Tibial nerve (tissue), 4 donors: ENCODE measurements at regions not wholly inside any gene's neighbourhood (a gene's known extent, or its start where the extent isn't known, plus 50 kb on each side); places are given as distances from the start of the nearest gene placed in this dataset.
"Not testable (repeated sequence)": the region's sequence is repeated elsewhere in the genome, so short reads cannot be mapped to it uniquely, and the experiment has no call there.

Source experiments
- DNase-seq, 2 donors: peaks; one replicate each; pipeline ENCODE4 v3.0.0-alpha.2; 2019; ENCODE audit warnings: low spot score in 2 of 2
- H3K27ac ChIP-seq, 4 donors: fragments of 200-600 bp; sonication (generic) in 3 of 4; one replicate each; pipeline ENCODE4 v1.5.1; 2017 to 2019; ENCODE audit warnings: mild to moderate bottlenecking in 1 of 4
- H3K27me3 ChIP-seq, 2 donors: fragments of 200-600 bp; sonication (generic) in 1 of 2; one replicate each; pipeline versions ENCODE4 v1.5.1 to v1.6.0; 2017 to 2019
- H3K36me3 ChIP-seq, 3 donors: fragments of 200-600 bp; sonication (generic); one replicate each; pipeline ENCODE4 v1.5.1; 2018 to 2019
- H3K4me1 ChIP-seq, 4 donors: fragments of 200-600 bp; sonication (generic) in 3 of 4; one replicate each; pipeline ENCODE4 v1.5.1; 2017 to 2019
- H3K4me3 ChIP-seq, 4 donors: fragments of 200-600 bp; sonication (generic) in 3 of 4; one replicate each; pipeline ENCODE4 v1.5.1; 2017 to 2019; ENCODE audit warnings: mild to moderate bottlenecking in 1 of 4, moderate library complexity in 1 of 4
- H3K9me3 ChIP-seq, 4 donors: fragments of 200-600 bp; sonication (generic) in 3 of 4; one replicate each; pipeline ENCODE4 v1.5.1; 2017 to 2019
- WGBS, 2 donors: methylation state at CpG; one replicate each; pipeline ENCODE4 v1.1.5; 2018; 5-methylcytosine and 5-hydroxymethylcytosine counted together

DNA sequence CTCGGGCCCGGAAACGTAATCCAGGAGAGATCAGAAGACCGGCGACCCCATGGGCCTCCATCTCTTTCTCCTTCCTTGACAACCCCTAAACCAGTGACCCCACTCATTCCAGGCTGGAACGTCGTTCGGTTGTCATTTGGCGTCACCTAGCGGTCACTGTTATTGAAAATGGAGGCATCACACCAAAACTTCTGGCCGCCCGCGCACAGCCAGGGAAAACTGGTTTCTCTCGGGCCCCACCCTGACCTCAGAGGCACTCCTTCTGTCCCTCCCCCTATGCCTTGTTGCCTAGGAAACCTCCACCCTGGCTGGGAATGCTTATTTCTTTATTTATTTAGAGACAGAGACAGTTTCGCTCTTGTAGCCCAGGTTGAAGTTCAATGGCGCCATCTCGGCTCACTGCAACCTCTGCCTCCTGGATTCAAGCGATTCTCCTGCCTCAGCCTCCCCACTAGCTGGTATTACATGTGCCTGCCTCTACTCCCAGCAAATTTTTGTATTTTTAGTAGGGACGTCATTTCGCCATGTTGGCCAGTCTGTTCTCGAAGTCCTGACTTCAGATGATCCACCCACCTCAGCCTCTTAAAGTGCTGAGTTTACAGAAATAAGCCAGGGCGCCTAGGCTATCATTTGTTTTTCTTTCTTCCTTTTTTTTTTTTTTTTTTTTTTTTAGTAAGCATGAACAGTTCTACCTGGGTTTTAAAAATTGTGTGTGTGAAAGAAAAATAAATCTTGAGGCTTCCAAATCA is 2144.1 kb upstream of the TPTE start:
- not testable (repeated sequence) for DNase-seq, H3K36me3 ChIP-seq, H3K9me3 ChIP-seq, H3K4me1 ChIP-seq, H3K4me3 ChIP-seq, H3K27ac ChIP-seq, H3K27me3 ChIP-seq
- WGBS, 2 donors: no CpG with 5 or more reads among the region's 22 CpGs

DNA sequence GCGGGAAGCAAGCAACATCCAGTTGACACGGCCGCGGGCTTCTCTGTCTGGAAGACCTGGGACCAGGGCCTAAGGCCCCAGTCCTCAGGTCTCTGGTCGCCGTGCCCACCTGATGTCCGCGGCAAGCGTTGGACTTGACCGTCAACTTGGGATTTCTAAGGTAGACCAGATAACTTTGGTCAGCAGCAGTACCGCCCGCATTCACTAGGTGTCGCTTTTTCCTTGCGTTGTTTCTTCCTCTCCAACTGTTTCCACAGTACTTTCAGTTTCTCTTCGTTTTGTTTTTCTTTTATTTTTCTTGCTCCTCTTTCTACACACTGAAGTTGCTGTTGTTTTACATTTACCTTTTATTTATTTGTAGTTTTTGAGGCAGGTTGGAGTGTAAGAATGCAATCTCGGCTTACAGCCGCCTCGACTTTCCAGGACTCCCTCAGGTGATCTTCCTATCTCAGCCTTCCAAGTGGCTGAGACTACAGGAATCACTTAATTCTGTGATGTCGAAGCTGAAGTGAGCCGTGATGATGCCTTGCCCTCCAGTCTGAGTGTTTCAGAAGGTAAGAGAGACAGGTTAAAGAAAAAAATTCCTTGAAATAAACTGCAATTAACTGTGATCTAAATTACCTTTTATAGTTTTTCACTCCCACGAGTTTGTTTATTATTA is 2140.8 kb upstream of the TPTE start:
- H3K4me1 ChIP-seq, H3K36me3 ChIP-seq, H3K9me3 ChIP-seq, H3K27ac ChIP-seq, DNase-seq, H3K4me3 ChIP-seq, H3K27me3 ChIP-seq: not testable (repeated sequence)
- no CpG with 5 or more reads among the region's 21 CpGs for WGBS, 2 donors

DNA sequence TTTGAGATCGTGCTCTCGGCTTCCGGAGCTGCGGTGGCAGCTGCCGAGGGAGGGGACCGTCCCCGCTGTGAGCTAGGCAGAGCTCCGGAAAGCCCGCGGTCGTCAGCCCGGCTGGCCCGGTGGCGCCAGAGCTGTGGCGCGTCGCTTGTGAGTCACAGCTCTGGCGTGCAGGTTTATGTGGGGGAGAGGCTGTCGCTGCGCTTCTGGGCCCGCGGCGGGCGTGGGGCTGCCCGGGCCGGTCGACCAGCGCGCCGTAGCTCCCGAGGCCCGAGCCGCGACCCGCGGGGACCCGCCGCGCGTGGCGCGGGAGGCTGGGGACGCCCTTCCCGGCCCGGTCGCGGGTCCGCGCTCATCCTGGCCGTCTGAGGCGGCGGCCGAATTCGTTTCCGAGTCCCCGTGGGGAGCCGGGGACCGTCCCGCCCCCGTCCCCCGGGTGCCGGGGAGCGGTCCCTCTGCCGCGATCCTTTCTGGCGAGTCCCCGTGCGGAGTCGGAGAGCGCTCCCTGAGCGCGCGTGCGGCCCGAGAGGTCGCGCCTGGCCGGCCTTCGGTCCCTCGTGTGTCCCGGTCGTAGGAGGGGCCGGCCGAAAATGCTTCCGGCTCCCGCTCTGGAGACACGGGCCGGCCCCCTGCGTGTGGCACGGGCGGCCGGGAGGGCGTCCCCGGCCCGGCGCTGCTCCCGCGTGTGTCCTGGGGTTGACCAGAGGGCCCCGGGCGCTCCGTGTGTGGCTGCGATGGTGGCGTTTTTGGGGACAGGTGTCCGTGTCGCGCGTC is 2133.0 kb upstream of the TPTE start:
- H3K9me3 ChIP-seq, H3K36me3 ChIP-seq, DNase-seq, H3K4me3 ChIP-seq, H3K4me1 ChIP-seq, H3K27me3 ChIP-seq, H3K27ac ChIP-seq: not testable (repeated sequence)
- WGBS, 2 donors: no CpG with 5 or more reads among the region's 107 CpGs

GRCh38 chr21:8388940-8389238 is 2132.5 kb upstream of the TPTE start:
- H3K27me3 ChIP-seq, H3K4me3 ChIP-seq, H3K9me3 ChIP-seq, H3K36me3 ChIP-seq, DNase-seq, H3K4me1 ChIP-seq, H3K27ac ChIP-seq: not testable (repeated sequence)
- WGBS, 2 donors: no CpG with 5 or more reads among the region's 40 CpGs

DNA sequence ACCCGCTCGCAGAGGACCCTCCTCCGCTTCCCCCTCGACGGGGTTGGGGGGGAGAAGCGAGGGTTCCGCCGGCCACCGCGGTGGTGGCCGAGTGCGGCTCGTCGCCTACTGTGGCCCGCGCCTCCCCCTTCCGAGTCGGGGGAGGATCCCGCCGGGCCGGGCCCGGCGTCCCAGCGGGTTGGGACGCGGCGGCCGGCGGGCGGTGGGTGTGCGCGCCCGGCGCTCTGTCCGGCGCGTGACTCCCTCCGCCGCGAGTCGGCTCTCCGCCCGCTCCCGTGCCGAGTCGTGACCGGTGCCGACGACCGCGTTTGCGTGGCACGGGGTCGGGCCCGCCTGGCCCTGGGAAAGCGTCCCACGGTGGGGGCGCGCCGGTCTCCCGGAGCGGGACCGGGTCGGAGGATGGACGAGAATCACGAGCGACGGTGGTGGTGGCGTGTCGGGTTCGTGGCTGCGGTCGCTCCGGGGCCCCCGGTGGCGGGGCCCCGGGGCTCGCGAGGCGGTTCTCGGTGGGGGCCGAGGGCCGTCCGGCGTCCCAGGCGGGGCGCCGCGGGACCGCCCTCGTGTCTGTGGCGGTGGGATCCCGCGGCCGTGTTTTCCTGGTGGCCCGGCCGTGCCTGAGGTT is 2130.7 kb upstream of the TPTE start:
- not testable (repeated sequence) for H3K27ac ChIP-seq, H3K9me3 ChIP-seq, H3K4me1 ChIP-seq, H3K36me3 ChIP-seq, DNase-seq, H3K27me3 ChIP-seq, H3K4me3 ChIP-seq
- no CpG with 5 or more reads among the region's 97 CpGs for WGBS, 2 donors

DNA sequence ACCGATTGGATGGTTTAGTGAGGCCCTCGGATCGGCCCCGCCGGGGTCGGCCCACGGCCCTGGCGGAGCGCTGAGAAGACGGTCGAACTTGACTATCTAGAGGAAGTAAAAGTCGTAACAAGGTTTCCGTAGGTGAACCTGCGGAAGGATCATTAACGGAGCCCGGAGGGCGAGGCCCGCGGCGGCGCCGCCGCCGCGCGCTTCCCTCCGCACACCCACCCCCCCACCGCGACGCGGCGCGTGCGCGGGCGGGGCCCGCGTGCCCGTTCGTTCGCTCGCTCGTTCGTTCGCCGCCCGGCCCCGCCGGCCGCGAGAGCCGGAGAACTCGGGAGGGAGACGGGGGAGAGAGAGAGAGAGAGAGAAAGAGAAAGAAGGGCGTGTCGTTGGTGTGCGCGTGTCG is 2127.0 kb upstream of the TPTE start:
- H3K36me3 ChIP-seq, DNase-seq, H3K4me1 ChIP-seq, H3K27ac ChIP-seq, H3K4me3 ChIP-seq, H3K27me3 ChIP-seq, H3K9me3 ChIP-seq: not testable (repeated sequence)
- WGBS, 2 donors: no CpG with 5 or more reads among the region's 59 CpGs

GRCh38 chr21:8395992-8396391 is 2125.4 kb upstream of the TPTE start:
- not testable (repeated sequence) for H3K36me3 ChIP-seq, H3K27ac ChIP-seq, H3K4me3 ChIP-seq, DNase-seq, H3K9me3 ChIP-seq, H3K4me1 ChIP-seq, H3K27me3 ChIP-seq
- WGBS, 2 donors: no CpG with 5 or more reads among the region's 71 CpGs

GRCh38 chr21:8398870-8399437 is 2122.4 kb upstream of the TPTE start:
- not testable (repeated sequence) for H3K27ac ChIP-seq, H3K4me3 ChIP-seq, DNase-seq, H3K27me3 ChIP-seq, H3K9me3 ChIP-seq, H3K4me1 ChIP-seq, H3K36me3 ChIP-seq
- no CpG with 5 or more reads among the region's 66 CpGs for WGBS, 2 donors

- H3K27me3 ChIP-seq, H3K9me3 ChIP-seq, DNase-seq, H3K4me1 ChIP-seq, H3K4me3 ChIP-seq, H3K27ac ChIP-seq, H3K36me3 ChIP-seq: not testable (repeated sequence)
- WGBS, 2 donors: no CpG with 5 or more reads among the region's 67 CpGs
Observed at GRCh38 chr21:8399866-8400265, 2121.5 kb upstream of the TPTE start.

DNA sequence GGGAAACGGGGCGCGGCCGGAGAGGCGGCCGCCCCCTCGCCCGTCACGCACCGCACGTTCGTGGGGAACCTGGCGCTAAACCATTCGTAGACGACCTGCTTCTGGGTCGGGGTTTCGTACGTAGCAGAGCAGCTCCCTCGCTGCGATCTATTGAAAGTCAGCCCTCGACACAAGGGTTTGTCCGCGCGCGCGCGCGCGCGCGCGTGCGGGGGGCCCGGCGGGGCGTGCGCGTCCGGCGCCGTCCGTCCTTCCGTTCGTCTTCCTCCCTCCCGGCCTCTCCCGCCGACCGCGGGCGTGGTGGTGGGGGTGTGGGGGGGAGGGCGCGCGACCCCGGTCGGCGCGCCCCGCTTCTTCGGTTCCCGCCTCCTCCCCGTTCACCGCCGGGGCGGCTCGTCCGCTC is 2119.6 kb upstream of the TPTE start:
- H3K4me3 ChIP-seq, H3K4me1 ChIP-seq, DNase-seq, H3K27ac ChIP-seq, H3K36me3 ChIP-seq, H3K9me3 ChIP-seq, H3K27me3 ChIP-seq: not testable (repeated sequence)
- no CpG with 5 or more reads among the region's 66 CpGs for WGBS, 2 donors

DNA sequence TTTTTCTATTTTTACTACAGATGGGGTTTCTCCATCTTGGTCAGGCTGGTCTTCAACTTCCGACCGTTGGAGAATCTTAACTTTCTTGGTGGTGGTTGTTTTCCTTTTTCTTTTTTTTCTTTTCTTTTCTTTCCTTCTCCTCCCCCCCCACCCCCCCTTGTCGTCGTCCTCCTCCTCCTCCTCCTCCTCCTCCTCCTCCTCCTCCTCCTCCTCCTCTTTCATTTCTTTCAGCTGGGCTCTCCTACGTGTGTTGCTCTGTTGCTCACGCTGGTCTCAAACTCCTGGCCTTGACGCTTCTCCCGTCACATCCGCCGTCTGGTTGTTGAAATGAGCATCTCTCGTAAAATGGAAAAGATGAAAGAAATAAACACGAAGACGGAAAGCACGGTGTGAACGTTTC is 2115.1 kb upstream of the TPTE start:
- not testable (repeated sequence) for H3K4me3 ChIP-seq, H3K27me3 ChIP-seq, H3K4me1 ChIP-seq, H3K36me3 ChIP-seq, H3K9me3 ChIP-seq, DNase-seq, H3K27ac ChIP-seq
- no CpG with 5 or more reads among the region's 15 CpGs for WGBS, 2 donors

GRCh38 chr21:8411139-8411671 is 2110.2 kb upstream of the TPTE start:
- not testable (repeated sequence) for H3K36me3 ChIP-seq, H3K4me1 ChIP-seq, DNase-seq, H3K27ac ChIP-seq, H3K27me3 ChIP-seq, H3K4me3 ChIP-seq, H3K9me3 ChIP-seq
- no CpG with 5 or more reads among the region's 4 CpGs for WGBS, 2 donors
